Lung (tissue), 11 donors: ENCODE measurements at regions not wholly inside any gene's neighbourhood (a gene's known extent, or its start where the extent isn't known, plus 50 kb on each side); places are given as distances from the start of the nearest gene placed in this dataset.
"Not testable (repeated sequence)": the region's sequence is repeated elsewhere in the genome, so short reads cannot be mapped to it uniquely, and the experiment has no call there.

Experiments
- ATAC-seq: fragments of 200-7000 bp; cut with Tn5 transposase; one replicate; pipeline ENCODE4 v1.9.1; 2020; ENCODE audit warnings: moderate number of reproducible peaks; ENCODE audit not compliant: insufficient read depth, low FRiP score
- DNase-seq, 3 donors: peaks; one replicate each; pipeline ENCODE4 v3.0.0-alpha.2; 2013 to 2017
- H3K27ac ChIP-seq, 2 donors: one replicate each; pipeline ENCODE4 v1.5.1; 2013; ENCODE audit warnings: mild to moderate bottlenecking in 2 of 2, moderate library complexity in 2 of 2, control low read depth in 1 of 2, inconsistent platforms in 1 of 2, low read depth in 1 of 2, low read length in 1 of 2
- H3K27me3 ChIP-seq, 3 donors: one replicate each; pipeline ENCODE4 v1.5.1; 2013; ENCODE audit warnings: low read length in 2 of 3; ENCODE audit not compliant: control insufficient read depth in 3 of 3, insufficient read depth in 3 of 3
- H3K36me3 ChIP-seq, 4 donors: one replicate each; pipeline ENCODE4 v1.5.1; 2013; ENCODE audit warnings: low read length in 4 of 4, mild to moderate bottlenecking in 1 of 4, moderate library complexity in 1 of 4; ENCODE audit not compliant: control insufficient read depth in 4 of 4, insufficient read depth in 4 of 4
- H3K4me1 ChIP-seq, 5 donors: one replicate each; pipeline ENCODE4 v1.5.1; 2013; ENCODE audit warnings: low read length in 5 of 5, mild to moderate bottlenecking in 2 of 5, moderate library complexity in 1 of 5; ENCODE audit not compliant: control insufficient read depth in 5 of 5, insufficient read depth in 5 of 5
- H3K4me3 ChIP-seq: one replicate; pipeline ENCODE4 v1.5.1; 2013; ENCODE audit warnings: mild to moderate bottlenecking, control low read depth, moderate library complexity
- H3K9ac ChIP-seq, 2 donors: one replicate each; pipeline ENCODE4 v1.5.1; 2013; ENCODE audit warnings: low read length in 2 of 2, control low read depth in 1 of 2; ENCODE audit not compliant: insufficient read depth in 1 of 2
- H3K9me3 ChIP-seq, 4 donors: one replicate each; pipeline ENCODE4 v1.5.1; 2013; ENCODE audit warnings: low read length in 3 of 4, mild to moderate bottlenecking in 1 of 4, moderate library complexity in 1 of 4; ENCODE audit not compliant: control insufficient read depth in 4 of 4, insufficient read depth in 3 of 4
- CTCF ChIP-seq: IDR thresholded peaks from 2 replicates; pipeline ENCODE4 v1.5.1; 2012; ENCODE audit warnings: mild to moderate bottlenecking; ENCODE audit errors: control extremely low read depth, extremely low read depth
- WGBS, 2 donors: extraction: QIAGEN DNeasy Blood & Tissue Kit; methylation state at CpG; one replicate each; pipeline ENCODE4 v1.1.7; 2013; 5-methylcytosine and 5-hydroxymethylcytosine counted together
- donor health status: control.
- donor health status: control.
- donor health status: Bipolar disorder and iron deficiency.
- donor health status: healthy.
- donor health status: DM: yes; HTN: yes; CAD: no.

GRCh38 chr7:156039194-156039593, 226.9 kb upstream of the SHH start:
- TF ChIP-seq CTCF = no peak
- H3K4me1 ChIP-seq = no peaks in the 10 kb centered on the region
- H3K27me3 ChIP-seq = no peaks in the 10 kb centered on the region
- no peak overlapping the region for H3K4me3 ChIP-seq
- WGBS, 2 donors = 87% methylated on average over 10 of the region's 10 CpGs
- no peak overlapping the region for H3K27ac ChIP-seq
- no peak overlapping the region for H3K9ac ChIP-seq
- no peaks in the 10 kb centered on the region for H3K9me3 ChIP-seq
- H3K36me3 ChIP-seq = no peaks in the 10 kb centered on the region
- DNase-seq = no peak
- ATAC-seq = no peak

- TF ChIP-seq CTCF = no peak
- H3K9ac ChIP-seq = no peak overlapping the region
- ATAC-seq (no peak), DNase-seq (no peak)
- no peak overlapping the region for H3K4me3 ChIP-seq
- no peaks in the 10 kb centered on the region for H3K4me1 ChIP-seq
- no peaks in the 10 kb centered on the region for H3K9me3 ChIP-seq
- WGBS, 2 donors = 72 to 78% methylated on average over 9 of the region's 9 CpGs
- no peaks in the 10 kb centered on the region for H3K27me3 ChIP-seq
- H3K27ac ChIP-seq = no peak overlapping the region
- no peaks in the 10 kb centered on the region for H3K36me3 ChIP-seq
Measured at GRCh38 chr7:156038345-156038744, 226.1 kb upstream of the SHH start.

GRCh38 chr7:156036153-156036552, 223.9 kb upstream of the SHH start:
- no peak for TF ChIP-seq CTCF
- DNase-seq = no peak
- Histone ChIP-seq H3K4me1 (no peaks in the 10 kb centered on the region), H3K27ac (no peak overlapping the region), H3K9me3 (peaks cover 0 to 3% (median 0%) of the 10 kb centered on the region in 4 donors), H3K27me3 (no peaks in the 10 kb centered on the region), H3K9ac (no peak overlapping the region), H3K4me3 (no peak overlapping the region), H3K36me3 (no peaks in the 10 kb centered on the region)
- ATAC-seq = no peak
- WGBS, 2 donors = 34 to 52% methylated on average over 3 of the region's 3 CpGs

- WGBS, 2 donors = 95 to 97% methylated on average over 19 of the region's 19 CpGs
- not testable (repeated sequence) for H3K9ac ChIP-seq, DNase-seq, H3K27me3 ChIP-seq, ATAC-seq, H3K4me3 ChIP-seq, H3K27ac ChIP-seq, H3K9me3 ChIP-seq, H3K4me1 ChIP-seq, H3K36me3 ChIP-seq
Measured at GRCh38 chr7:156035387-156035786, 223.1 kb upstream of the SHH start.
